ENCODE measurements at regions not wholly inside any gene's neighbourhood (a gene's known extent, or its start where the extent isn't known, plus 50 kb on each side); places are given as distances from the start of the nearest gene placed in this dataset.

GRCh38 chr9:135180586-135180985, 93.1 kb downstream of the OLFM1 start:
- no peak overlapping the region for H2BK5ac ChIP-seq (ENCODE audit: low read depth, low read length, poor library complexity, severe bottlenecking)
- H3K27ac ChIP-seq (ENCODE audit: insufficient read depth, low read length): no peak overlapping the region
- no peak overlapping the region for H2BK20ac ChIP-seq (ENCODE audit: low read depth, low read length)
- no peak for DNase-seq
- CTCF ChIA-PET: no interaction called here
- BruUV-seq (replicated peaks): no TSS peak
- no peak overlapping the region for H3K18ac ChIP-seq (ENCODE audit: low read depth, low read length)
- H3K56ac ChIP-seq (ENCODE audit: extremely low read depth, insufficient read depth, low read length): no peak overlapping the region
- H3K23ac ChIP-seq (ENCODE audit: low read depth, low read length): no peak overlapping the region
- no peak overlapping the region for H4K5ac ChIP-seq (ENCODE audit: low read depth, low read length)
- H3K27me3 ChIP-seq (ENCODE audit: control insufficient read depth, insufficient read depth, low read length): peaks cover 2% of the 10 kb centered on the region; the same call in 1 of the 2 replicates
- WGBS, 2 experiments (ENCODE audit: extremely low coverage in 2 of 2, insufficient read length in 1 of 2): 20% methylated on average over 1 of the region's 4 CpGs; no CpG with 5 or more reads in 1 of the 2 experiments
- POLR2A ChIA-PET (ENCODE audit: unreplicated experiment): no interaction called here
- no peak overlapping the region for H2BK15ac ChIP-seq (ENCODE audit: low read depth, low read length)
- no peak for ATAC-seq (ENCODE audit: low read depth)
- H3K36me3 ChIP-seq (ENCODE audit: control insufficient read depth, insufficient read depth, low read length): no peaks in the 10 kb centered on the region
- no peak overlapping the region for H3K14ac ChIP-seq (replicated peaks; ENCODE audit: low read depth, low read length)
- TF ChIP-seq RAD21 (IDR thresholded peaks at IDR 0.05; ENCODE audit: low read length): no peak
- no peak for TF ChIP-seq FOS (IDR thresholded peaks at IDR 0.05; ENCODE audit: low read depth, low read length)
- no peak for TF ChIP-seq MAZ (IDR thresholded peaks at IDR 0.05; ENCODE audit: borderline replicate concordance, low read depth, low read length)
- TF ChIP-seq MXI1 (IDR thresholded peaks at IDR 0.05; ENCODE audit: borderline replicate concordance, low read depth, low read length): no peak
- dilution Hi-C loops (cut with HindIII; ENCODE audit: low sequenced_read_pairs, unreplicated experiment): no loop called here
- no peak overlapping the region for H4K91ac ChIP-seq (ENCODE audit: insufficient read depth, low read depth, low read length)
- no peaks in the 10 kb centered on the region for H3K79me1 ChIP-seq (ENCODE audit: low read depth in 1 of 2, low read length in 2 of 2)
- no peak overlapping the region for H2AK5ac ChIP-seq (ENCODE audit: low read depth, low read length)
- no peak overlapping the region for H2AK9ac ChIP-seq (replicated peaks; ENCODE audit: low read depth, low read length, poor library complexity)
- no peak overlapping the region for H2BK120ac ChIP-seq (ENCODE audit: low read depth, low read length)
- H3K4me1 ChIP-seq (ENCODE audit: control insufficient read depth, insufficient read depth, low read length): no peaks in the 10 kb centered on the region
- H3K4me2 ChIP-seq (ENCODE audit: low read depth, low read length): no peak overlapping the region
- H3K9ac ChIP-seq (ENCODE audit: low read depth, low read length): no peak overlapping the region
- no peak overlapping the region for H3K4ac ChIP-seq (ENCODE audit: low read depth, low read length)
- peaks cover 19% of the 10 kb centered on the region for H3K9me3 ChIP-seq (ENCODE audit: control insufficient read depth, insufficient read depth, low read length)
- H2AFZ ChIP-seq (replicated peaks; ENCODE audit: low read length, poor library complexity): no peak overlapping the region
- in situ Hi-C loops (cut with MboI; ENCODE audit: low sequenced_read_pairs): no loop called here
- no peaks in the 10 kb centered on the region for H3K9me1 ChIP-seq (ENCODE audit: insufficient read depth, low read length)
- H4K8ac ChIP-seq (ENCODE audit: low read depth in 2 of 2, low read length in 2 of 2): no peak overlapping the region
- H4K20me1 ChIP-seq (ENCODE audit: insufficient read depth, low read length): no peaks in the 10 kb centered on the region
- H3K4me3 ChIP-seq (ENCODE audit: insufficient read depth, low read depth, low read length): no peak overlapping the region
- intact Hi-C loops (cut with micrococcal nuclease): no loop called here

All from IMR-90 (cell line).